Ectodermal cell (in vitro differentiated cells): ENCODE measurements at regions not wholly inside any gene's neighbourhood (a gene's known extent, or its start where the extent isn't known, plus 50 kb on each side); places are given as distances from the start of the nearest gene placed in this dataset.

ENCODE experiments used
- H3K27ac ChIP-seq: 2 replicates; pipeline ENCODE4 v1.7.0; 2013; ENCODE audit warnings: mild to moderate bottlenecking, low read depth, low read length; ENCODE audit not compliant: insufficient read depth, poor library complexity, severe bottlenecking
- H3K27me3 ChIP-seq: 2 replicates; pipeline ENCODE4 v1.7.0; 2013; ENCODE audit warnings: mild to moderate bottlenecking, low read length; ENCODE audit not compliant: insufficient read depth, control insufficient read depth, poor library complexity, severe bottlenecking
- H3K36me3 ChIP-seq: one replicate; pipeline ENCODE4 v1.7.0; 2013; ENCODE audit warnings: low read length; ENCODE audit not compliant: control insufficient read depth, insufficient read depth
- H3K4me1 ChIP-seq: one replicate; pipeline ENCODE4 v1.7.0; 2013; ENCODE audit warnings: low read length; ENCODE audit not compliant: control insufficient read depth, insufficient read depth
- H3K4me3 ChIP-seq: 2 replicates; pipeline ENCODE4 v1.7.0; 2013; ENCODE audit warnings: low read depth, low read length, control low read depth; ENCODE audit not compliant: insufficient read depth
- H3K9me3 ChIP-seq: 2 replicates; pipeline ENCODE4 v1.7.0; 2013; ENCODE audit warnings: mild to moderate bottlenecking, low read length, moderate library complexity; ENCODE audit not compliant: control insufficient read depth
- WGBS, 2 experiments: methylation state at CpG; one replicate each; pipeline ENCODE4 v1.1.7; 2013; ENCODE audit warnings: missing lambda C conversion rate in 2 of 2; 5-methylcytosine and 5-hydroxymethylcytosine counted together

- Histone ChIP-seq H3K36me3 (no peaks in the 10 kb centered on the region), H3K9me3 (peaks cover 2% of the 10 kb centered on the region), H3K4me3 (no peak overlapping the region), H3K27ac (no peak overlapping the region), H3K4me1 (no peaks in the 10 kb centered on the region), H3K27me3 (no peaks in the 10 kb centered on the region)
- WGBS, 2 experiments: 37 to 46% methylated on average over 6 to 9 of the region's 10 CpGs
Observed at GRCh38 chr3:632571-633170, 436.1 kb downstream of the CHL1 start.

- Histone ChIP-seq H3K4me3 (no peak overlapping the region), H3K27me3 (no peaks in the 10 kb centered on the region), H3K9me3 (peaks cover 2% of the 10 kb centered on the region), H3K4me1 (no peaks in the 10 kb centered on the region), H3K27ac (no peak overlapping the region), H3K36me3 (no peaks in the 10 kb centered on the region)
Observed at GRCh38 chr3:634511-634910, 437.9 kb downstream of the CHL1 start.

GRCh38 chr3:635393-635792 is 438.8 kb downstream of the CHL1 start:
- Histone ChIP-seq H3K4me1 (no peaks in the 10 kb centered on the region), H3K9me3 (peaks cover 2% of the 10 kb centered on the region), H3K4me3 (no peak overlapping the region), H3K27me3 (no peaks in the 10 kb centered on the region), H3K27ac (no peak overlapping the region), H3K36me3 (no peaks in the 10 kb centered on the region)

- no peaks in the 10 kb centered on the region for H3K9me3 ChIP-seq
- WGBS, 2 experiments: 80 to 100% methylated on average over 1 of the region's 1 CpG
- no peak overlapping the region for H3K27ac ChIP-seq
- H3K36me3 ChIP-seq: no peaks in the 10 kb centered on the region
- H3K4me3 ChIP-seq: no peak overlapping the region
- no peaks in the 10 kb centered on the region for H3K4me1 ChIP-seq
- no peaks in the 10 kb centered on the region for H3K27me3 ChIP-seq
Observed at GRCh38 chr3:643376-643775, 446.8 kb downstream of the CHL1 start.

GRCh38 chr3:655824-656223 is 437.0 kb upstream of the CNTN6 start:
- H3K27ac ChIP-seq: no peak overlapping the region

GRCh38 chr3:661356-661755 is 431.5 kb upstream of the CNTN6 start:
- Histone ChIP-seq H3K4me1 (no peaks in the 10 kb centered on the region), H3K9me3 (no peaks in the 10 kb centered on the region), H3K27me3 (no peaks in the 10 kb centered on the region), H3K27ac (no peak overlapping the region), H3K4me3 (no peak overlapping the region), H3K36me3 (no peaks in the 10 kb centered on the region)
- 81 to 89% methylated on average over 2 to 3 of the region's 3 CpGs for WGBS, 2 experiments

More at GRCh38 chr3:655824-656223, 437.0 kb upstream of the CNTN6 start:
- no peaks in the 10 kb centered on the region for H3K9me3 ChIP-seq
- H3K4me3 ChIP-seq: no peak overlapping the region
- H3K27me3 ChIP-seq: no peaks in the 10 kb centered on the region
- no peaks in the 10 kb centered on the region for H3K4me1 ChIP-seq
- 69 to 75% methylated on average over 1 of the region's 1 CpG for WGBS, 2 experiments
- H3K36me3 ChIP-seq: no peaks in the 10 kb centered on the region

GRCh38 chr3:674116-674515 is 418.7 kb upstream of the CNTN6 start:
- no peaks in the 10 kb centered on the region for H3K27me3 ChIP-seq
- 83 to 100% methylated on average over 1 to 2 of the region's 2 CpGs for WGBS, 2 experiments
- no peak overlapping the region for H3K27ac ChIP-seq
- no peaks in the 10 kb centered on the region for H3K36me3 ChIP-seq
- no peaks in the 10 kb centered on the region for H3K4me1 ChIP-seq
- no peaks in the 10 kb centered on the region for H3K9me3 ChIP-seq
- no peak overlapping the region for H3K4me3 ChIP-seq

GRCh38 chr3:675846-676245 is 417.0 kb upstream of the CNTN6 start:
- H3K9me3 ChIP-seq: peaks cover 3% of the 10 kb centered on the region

GRCh38 chr3:683770-684169 is 409.1 kb upstream of the CNTN6 start:
- Histone ChIP-seq H3K4me1 (no peaks in the 10 kb centered on the region), H3K9me3 (peaks cover 3% of the 10 kb centered on the region), H3K27me3 (no peaks in the 10 kb centered on the region), H3K27ac (no peak overlapping the region), H3K4me3 (no peak overlapping the region), H3K36me3 (no peaks in the 10 kb centered on the region)
- WGBS, 2 experiments: 50 to 86% methylated on average over 2 of the region's 2 CpGs

More at GRCh38 chr3:675846-676245, 417.0 kb upstream of the CNTN6 start:
- Histone ChIP-seq H3K27ac (no peak overlapping the region), H3K4me3 (no peak overlapping the region), H3K36me3 (no peaks in the 10 kb centered on the region), H3K4me1 (no peaks in the 10 kb centered on the region), H3K27me3 (no peaks in the 10 kb centered on the region)
- WGBS, 2 experiments: 73 to 82% methylated on average over 3 to 4 of the region's 4 CpGs

- no peak overlapping the region for H3K4me3 ChIP-seq
- no peaks in the 10 kb centered on the region for H3K27me3 ChIP-seq
- no peaks in the 10 kb centered on the region for H3K36me3 ChIP-seq
- no peaks in the 10 kb centered on the region for H3K4me1 ChIP-seq
- WGBS, 2 experiments: 73 to 79% methylated on average over 4 of the region's 4 CpGs
- no peak overlapping the region for H3K27ac ChIP-seq
- peaks cover 3% of the 10 kb centered on the region for H3K9me3 ChIP-seq
Observed at GRCh38 chr3:690770-691169, 402.1 kb upstream of the CNTN6 start.

- H3K4me1 ChIP-seq: no peaks in the 10 kb centered on the region
- H3K36me3 ChIP-seq: no peaks in the 10 kb centered on the region
- H3K9me3 ChIP-seq: peaks cover 2% of the 10 kb centered on the region
- H3K4me3 ChIP-seq: no peak overlapping the region
- H3K27ac ChIP-seq: no peak overlapping the region
- 87 to 95% methylated on average over 2 of the region's 2 CpGs for WGBS, 2 experiments
- no peaks in the 10 kb centered on the region for H3K27me3 ChIP-seq
Observed at GRCh38 chr3:700514-700913, 392.3 kb upstream of the CNTN6 start.
